NCI-H2227 (cell line): ENCODE measurements at regions not wholly inside any gene's neighbourhood (a gene's known extent, or its start where the extent isn't known, plus 50 kb on each side); places are given as distances from the start of the nearest gene placed in this dataset.

Experiments used
- DNase-seq: peaks from one replicate; lab custom pipeline; 2025; ENCODE audit not compliant: unreplicated experiment; lab: John Stamatoyannopoulos, UW

DNA sequence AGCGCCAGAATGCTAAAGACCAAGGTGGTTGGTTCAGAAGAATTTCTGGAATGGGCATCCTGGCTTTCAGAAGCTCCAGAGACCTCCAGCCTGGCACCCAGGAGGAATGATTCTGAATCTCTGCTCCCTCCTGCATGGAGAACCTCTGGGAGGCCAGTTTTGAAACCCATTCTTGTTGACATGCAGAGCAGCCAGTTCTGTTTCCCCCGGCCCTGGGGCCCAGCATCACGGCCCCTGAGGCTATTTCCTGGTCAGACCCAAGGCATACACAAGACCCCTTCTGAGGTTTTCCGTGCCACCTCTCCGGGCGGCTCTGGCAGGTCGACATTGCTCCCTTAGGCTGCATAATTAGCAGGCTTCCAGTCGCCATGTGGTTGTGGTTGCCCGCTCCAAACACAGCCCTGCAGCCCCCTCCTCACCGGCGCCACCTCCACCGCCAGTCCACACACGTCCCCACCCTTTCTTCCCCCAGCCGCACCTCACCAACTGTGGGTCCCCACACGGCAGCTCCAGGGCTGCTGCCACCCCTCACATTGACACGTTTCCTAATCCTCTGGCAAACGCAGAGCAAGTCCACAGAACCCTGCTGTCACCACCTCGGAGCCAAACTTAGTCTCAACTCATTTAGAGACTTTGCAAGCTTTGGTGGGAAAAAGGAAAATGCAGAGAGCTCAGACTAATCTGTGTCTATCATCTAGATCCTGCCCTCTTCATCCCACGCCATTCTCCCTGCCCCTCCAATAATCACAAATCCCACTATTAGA, 367.1 kb downstream of the SOX9 start:
- no peak for DNase-seq

DNA sequence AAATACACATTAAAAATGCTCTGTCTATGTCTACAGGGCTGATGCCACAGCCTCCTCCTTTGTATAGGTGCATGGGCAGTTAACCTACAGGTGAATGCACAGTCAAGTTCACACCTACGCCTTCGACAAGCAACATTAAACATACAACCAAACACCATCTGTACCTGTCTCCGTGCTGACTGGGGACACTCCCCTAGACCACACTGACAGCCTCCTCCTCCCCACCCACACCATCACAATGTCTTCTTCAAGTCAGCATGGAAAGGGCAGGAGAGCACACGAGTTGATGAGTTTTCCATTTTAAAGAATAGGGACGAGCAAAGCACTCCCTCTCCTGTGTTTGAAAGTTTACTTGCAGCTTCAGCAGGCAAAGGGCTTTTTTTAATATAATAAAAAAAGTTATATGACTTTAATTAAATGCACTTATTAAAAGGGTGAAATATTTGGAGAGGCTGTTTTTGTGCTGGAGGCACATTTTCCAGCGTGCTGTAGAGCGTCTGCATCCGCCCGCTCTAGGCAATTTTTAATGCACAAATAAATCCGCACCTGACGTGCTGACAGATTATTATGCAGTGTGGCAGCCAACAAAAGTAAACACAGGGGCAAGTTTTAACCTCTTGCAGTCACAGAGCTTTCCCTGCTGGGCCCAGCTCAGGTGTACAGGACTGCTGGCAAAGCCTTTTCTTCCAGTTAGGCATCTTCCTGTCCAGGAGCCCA, 367.9 kb downstream of the SOX9 start:
- no peak for DNase-seq

DNA sequence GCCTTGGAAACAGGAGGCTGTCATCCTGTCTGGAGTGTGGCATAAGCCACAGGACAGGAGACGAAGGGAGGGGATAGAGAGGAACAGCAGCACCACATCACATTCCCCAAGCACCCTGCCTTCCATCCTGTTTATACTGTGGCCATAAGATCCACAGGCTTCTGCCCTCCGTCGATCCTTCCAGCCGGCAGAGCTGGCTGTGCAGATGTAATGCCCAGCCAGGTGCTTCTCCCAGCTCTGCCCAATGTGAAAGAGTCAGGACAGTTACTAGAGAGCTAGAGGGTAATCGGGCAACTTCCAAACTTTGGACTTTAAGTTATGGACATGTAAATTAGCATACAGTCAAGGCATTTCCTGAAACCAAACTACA, 368.4 kb downstream of the SOX9 start:
- no peak for DNase-seq

DNA sequence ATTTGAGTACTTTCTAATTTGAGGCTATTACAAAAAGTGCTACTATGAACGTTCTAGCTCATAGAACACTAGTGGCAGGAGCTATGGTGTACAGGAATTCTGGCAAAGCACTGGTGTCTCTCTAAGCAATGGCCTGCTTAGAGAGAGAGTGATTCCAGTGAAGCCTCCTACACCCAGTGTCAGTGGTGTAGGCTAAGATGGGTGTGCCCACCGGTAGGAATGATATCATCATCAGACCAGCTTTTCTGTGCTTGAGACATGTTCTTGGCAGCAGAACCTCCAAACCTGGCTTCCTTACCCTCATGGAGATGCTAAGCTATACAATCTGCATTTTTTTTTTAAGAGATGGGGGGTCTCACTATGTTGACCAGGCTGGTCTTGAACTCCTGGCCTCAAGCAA, 370.3 kb downstream of the SOX9 start:
- DNase-seq: no peak

DNA sequence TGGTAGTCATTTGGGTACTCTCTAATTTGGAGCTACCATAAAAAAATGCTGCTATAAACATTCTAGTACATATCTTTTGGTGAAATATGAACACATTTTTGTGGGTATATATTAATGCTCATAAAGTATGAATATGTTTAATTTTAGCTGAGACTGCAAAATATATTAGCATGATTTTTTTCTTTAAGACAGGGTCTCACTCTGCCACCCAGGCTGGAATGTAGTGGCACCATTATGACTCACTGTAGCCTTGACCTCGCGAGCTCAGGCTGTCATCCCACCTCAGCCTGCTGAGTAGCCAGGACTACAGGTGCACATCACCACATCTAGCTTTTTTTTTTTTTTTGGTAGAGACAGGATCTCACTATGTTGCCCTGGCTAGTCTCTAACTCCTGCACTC, 371.7 kb downstream of the SOX9 start:
- DNase-seq: no peak

DNA sequence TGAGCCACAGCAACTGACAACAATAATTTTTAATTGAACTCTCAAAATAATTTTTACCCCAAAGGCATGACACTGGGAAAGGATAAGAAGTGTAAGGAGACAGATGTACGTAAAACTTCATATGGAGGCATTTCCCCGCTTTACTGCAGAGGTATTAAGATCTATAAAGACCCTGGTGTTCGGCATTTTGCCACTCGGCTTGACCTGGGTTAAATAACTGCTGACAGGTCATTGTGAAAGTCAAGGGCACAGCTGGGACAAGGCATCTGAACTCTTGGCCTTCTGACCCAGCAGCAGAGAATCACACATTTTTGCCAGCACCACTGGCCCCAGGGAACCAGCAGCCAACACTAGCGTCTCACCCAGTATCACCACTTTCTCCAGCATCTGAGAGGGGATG, 372.1 kb downstream of the SOX9 start:
- DNase-seq: no peak

DNA sequence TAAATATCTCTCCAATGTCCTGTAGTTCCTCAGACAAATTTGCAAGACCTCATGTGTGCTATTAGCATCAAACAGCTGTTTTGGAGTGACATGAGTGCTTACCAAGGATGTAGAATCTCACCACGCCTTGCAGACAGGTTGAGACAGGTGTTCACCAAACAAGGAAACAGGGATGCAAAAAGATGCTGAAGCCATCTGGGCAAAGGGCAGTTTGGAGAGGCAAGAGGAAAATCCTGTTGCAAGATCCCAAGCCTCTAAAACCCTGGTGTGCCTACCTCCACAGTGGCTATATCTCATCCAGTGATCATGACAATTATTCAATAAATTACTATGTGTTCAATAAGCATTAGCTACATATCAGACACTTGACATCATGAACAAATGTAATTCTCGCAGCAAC, 373.7 kb downstream of the SOX9 start:
- DNase-seq: no peak

DNA sequence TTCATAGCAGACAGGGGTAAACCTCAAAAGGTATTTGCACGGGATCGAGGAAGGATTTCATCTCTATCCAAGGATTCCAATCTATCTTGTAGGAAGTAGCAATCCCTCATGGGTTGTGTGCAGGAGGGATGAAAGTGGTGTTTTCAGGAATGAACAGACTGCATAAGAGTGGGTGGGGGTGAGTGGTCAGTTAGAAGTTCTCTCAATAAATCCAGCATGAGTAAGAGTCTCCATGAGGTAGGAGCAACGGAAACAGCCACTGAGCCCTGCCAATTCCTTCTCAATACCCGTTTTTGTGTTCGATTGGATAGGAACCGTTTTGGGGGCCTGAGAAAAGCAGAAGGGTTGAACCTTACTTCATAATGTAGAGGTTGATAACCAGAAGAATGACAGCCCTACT, 375.6 kb downstream of the SOX9 start:
- no peak for DNase-seq

DNA sequence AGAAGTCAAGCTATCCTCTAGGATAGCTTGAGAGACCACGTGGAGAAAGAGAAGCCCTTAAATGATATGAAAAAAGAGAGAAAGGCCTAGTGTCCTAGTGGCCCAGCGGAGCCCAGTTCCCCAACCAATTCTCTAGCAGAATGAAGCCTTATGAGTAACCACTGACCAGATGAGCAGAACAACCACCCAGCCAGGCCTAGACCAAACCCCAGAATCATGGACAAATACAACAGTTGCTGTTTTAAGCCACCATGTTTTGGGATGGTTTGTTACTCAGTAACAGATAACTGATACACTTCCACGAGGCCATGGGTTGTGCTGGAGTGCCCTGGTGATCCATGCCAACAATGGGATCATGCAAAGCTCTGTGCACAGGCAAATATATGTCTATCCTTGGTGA, 377.1 kb downstream of the SOX9 start:
- DNase-seq: no peak

DNA sequence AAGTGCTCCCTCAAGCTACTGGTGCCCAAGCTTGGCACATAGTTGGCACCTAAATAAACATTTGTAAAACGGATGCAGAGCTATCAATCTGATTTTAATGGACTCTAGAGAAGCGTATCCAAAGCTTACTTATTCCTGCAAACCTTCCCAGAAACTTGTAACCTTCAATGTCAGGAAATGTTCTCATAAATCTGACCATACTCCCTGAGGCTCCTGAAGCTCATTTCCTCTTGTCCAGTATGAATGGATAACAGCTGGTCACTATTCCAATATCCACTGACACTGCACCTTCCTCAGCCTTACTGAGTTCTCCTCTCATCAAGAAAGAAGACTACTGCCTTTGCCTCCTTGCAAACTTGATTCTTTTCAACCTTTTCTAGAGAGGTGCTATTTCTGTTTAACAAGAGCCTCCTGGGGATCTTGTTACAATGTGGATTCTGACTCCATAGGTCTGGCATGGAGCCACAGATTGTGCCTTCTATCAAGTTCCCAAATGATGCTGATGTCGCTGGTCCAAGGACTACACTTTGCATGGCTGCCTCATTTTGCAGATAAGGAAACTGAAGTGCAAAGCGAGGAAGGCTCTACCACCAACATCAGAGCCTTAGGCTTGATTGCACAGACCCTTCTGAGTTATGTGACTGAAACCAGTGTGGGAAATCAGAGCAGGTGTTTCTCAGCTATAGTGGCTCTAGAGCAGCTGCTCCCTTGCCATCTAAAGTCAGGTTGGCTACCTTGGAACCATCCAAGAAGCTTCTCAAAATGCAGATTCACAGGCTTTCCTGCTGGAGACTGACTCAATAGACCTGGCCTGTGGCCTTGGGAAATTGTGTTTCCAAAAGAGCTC, 377.8 kb downstream of the SOX9 start:
- no peak for DNase-seq

DNA sequence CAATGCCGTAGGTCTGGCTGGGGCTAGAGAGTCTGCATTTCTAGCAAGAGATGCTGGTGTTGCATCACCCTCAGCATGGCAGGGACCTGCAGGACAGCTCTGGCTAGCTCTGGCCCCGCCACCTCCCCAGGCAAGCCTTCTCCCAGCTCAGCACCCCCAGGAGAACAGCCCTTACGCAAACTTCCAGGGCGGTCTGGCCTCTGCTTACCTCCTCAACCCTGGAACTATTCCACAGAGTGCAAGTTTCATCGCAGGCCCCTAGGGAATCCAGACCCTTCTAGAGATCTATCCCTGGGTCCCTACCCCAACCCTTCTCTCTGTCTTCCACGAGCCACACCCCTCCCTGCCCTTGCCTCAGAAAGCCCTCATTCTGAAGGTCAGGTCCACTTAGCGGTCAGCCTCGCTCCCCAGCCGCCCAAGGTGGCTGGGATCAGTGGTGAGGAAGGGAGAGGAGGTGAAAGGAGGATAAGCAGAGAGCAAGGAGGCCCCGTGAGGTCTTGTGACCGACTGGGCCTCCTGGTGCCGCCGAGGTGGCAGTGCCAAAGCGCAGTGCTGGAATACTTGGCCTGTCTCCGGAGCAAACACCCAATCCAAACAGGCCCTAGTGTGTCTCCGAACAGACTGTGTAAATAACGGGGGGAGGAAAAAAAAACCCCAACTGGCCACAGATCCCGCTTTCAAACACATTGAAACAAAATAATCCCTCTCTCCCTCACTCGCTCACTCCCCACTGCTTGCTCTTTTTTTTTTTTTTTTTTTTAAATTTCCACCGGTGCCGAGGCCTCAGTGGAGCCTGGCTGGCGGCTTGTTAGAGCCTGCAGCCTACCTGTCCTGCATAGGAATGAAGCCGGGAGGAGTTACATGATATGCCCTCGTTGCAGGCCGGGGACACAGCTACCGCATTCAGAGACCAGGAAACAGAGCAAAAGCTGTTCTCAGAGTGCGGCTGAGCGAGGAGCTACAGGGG, 380.9 kb downstream of the SOX9 start:
- no peak for DNase-seq

DNA sequence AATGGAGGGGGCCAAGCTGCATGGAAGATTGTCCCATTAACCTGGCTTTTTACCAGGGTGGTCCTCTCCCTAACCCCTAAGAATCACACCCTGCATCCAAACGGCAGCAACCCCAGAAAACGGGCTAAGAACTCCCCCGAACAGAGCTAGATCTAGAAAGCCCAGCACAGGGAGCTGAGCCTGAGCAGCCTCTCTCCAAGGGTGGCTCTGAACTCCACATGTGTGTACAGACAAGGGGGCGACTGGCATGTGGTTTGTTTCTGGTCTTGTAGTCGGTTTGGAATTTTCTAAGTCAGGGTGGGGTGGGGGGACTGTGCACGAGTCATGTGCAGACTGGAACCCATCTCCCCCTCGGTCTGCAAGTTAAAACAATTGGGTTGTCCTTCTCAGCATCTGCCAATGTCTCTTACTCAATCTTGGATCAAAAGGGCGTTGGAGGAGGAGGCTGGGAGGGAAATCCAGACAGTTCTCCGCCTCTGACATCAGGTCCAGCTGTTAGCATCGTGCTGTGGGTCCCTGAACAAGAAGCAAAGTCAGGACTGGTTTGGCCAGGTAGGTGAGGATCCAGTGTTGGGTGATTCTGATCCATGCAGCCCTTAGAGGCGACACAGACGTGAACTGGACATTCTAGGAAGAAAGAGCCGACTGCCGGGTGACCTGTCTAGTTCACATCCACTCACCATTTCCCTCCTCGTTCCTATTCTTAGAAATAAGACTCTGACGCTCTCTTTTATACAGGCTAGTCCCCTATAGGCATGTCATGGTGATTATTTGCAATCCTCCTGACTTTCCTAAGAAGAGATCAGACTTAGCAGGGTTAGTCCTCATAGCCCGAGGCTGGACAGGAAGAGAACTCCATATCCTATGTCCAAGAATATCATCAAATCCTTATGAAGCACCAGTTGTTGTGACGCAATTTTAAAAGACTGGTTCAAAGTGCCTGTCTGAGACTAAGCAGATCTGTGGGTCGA, 381.8 kb downstream of the SOX9 start:
- DNase-seq: no peak

DNA sequence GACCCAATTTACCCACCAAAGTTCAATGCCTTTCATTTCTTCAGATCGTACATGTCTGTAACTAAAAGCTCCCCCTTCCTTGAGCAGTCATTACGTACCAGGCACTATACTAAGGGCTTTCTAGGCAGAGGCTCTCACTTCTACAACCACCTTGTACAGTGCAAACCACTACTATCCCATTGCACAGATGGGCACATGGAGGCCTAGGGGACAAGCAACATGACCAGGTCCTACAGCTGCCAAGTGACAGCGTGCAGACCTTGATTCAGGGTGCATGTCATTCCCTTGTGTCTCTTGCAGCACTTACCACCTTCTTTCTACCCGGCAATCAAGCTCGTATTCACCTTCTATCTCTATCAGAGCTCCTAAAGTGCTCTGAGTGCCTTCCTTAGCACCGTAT, 382.7 kb downstream of the SOX9 start:
- no peak for DNase-seq

DNA sequence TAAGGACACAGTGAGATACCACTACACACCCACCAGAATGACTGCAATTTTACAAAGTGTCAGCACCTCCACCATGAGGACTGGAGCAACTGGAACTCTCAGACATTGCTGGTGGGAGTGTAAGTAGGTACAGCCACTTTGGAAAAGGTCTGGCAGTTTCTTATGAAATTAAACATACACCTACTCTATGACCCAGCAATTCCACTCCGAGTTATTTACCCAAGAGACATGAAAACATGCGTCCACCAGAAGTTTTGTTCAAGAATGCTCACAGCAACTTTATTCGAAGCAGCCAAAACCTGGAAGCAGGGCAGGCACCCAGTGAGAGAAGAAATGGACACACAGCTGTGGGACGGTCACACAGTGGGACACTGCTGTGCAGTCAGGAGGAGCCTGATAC, 384.0 kb downstream of the SOX9 start:
- DNase-seq: no peak

DNA sequence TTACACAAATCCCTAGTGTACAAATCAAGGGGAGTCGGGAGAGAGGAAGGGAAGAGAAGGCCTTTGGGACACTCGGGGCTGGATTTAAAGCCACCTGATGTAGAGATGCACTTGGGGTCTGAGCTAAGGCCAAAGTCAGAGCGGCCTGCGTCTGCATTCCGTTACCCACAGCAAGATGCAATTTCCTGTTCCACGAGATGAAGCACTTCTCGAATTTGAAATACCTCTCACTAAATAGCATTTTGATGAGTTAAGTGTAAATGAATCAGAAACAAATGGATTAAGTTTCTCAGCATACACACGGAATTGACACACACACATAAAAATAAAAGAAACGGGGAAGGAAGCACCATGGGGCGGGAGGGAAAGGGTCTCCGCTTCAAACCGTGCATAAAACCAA, 386.0 kb downstream of the SOX9 start:
- DNase-seq: no peak

DNA sequence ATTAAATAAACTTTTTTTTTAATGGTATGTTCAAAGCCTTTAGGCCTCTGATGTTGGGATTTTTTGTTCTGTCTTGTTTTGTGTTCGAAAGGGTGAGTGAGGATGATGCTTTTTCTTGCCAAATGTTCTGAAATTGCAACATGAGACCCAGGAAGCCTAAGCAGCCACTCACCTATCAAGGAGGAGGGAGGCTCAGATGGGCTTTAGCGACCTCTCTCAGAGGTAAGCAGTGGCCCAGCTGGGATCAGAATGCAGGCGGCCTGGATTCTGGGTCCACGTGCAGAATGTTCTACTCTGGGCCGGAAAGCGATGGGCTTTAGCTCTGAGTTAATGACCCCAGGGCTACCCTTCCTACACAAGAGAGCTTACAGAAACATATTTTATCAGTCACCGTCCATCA, 386.6 kb downstream of the SOX9 start:
- DNase-seq: no peak

DNA sequence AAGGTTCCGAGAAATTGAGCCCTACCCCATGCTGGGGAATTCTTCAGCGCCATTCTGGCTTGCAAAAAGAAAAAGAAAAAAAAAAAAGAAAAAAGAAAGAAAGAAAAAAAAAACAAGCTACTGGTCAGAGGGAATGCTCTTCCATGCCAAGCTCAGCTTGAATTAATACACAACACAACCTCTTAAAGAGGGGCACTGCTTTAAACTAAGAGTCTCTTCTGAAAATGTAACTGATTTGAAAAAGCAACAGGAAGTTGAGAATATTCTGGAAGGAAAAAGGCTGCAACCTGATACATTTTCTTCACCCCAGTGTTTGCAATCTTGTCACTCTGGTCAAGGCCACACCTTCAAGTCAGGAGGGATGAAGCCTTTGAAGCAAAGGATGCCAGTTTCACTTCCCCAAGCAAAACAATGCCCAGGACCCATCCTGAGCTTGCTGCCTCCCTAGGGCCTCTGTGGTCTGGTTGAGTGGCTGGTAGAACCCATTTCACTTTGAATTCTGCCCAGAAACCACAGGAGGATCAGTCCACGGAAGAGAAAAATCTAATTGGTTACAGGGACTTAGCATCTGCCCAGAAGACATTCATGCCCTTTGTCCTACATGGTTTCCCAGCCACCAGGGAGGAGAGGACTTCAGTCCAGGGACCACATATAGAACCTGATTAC, 389.7 kb downstream of the SOX9 start:
- DNase-seq: no peak

DNA sequence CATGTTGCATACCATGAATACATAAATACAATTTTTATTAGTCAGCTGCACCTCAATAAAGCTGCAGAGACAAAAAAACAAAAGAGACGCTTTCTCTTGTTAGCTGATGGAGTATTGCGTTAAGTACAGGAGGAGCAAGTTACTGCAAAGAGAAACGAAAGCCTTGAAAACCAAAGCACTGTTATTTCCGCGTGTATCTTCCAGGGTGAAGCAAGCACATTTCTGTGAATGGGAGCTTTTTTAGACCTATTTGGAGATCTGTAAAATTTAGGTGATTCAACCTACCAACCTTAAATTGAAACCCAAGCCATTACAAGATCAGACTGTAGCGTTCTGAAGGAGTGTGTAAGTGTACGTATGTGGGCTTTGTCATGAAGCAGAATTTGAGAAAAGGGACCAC, 390.4 kb downstream of the SOX9 start:
- no peak for DNase-seq

DNA sequence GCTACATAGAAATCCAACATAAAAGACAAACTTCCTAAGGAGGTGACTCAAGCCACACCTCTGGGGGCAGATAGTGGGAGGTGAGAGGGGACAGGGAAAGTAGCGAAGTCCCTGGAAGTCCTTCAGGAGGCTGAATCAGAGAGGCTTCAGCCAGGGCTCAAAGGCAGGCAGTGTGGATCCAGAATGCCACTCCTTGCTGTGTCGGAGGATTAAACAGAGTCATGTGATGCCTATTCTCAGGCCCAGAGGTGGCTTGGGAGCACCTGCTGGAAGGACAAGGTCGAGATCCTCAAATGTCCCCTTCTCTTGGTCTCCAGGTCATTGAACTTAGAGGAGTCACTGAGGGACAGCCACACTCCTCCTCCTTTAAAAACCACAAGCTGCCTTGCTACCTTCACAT, 391.1 kb downstream of the SOX9 start:
- DNase-seq: no peak
